CD4-positive, alpha-beta T cell treated with Interferon alpha-2 for 1 hour (primary cell): ENCODE measurements at regions not wholly inside any gene's neighbourhood (a gene's known extent, or its start where the extent isn't known, plus 50 kb on each side); places are given as distances from the start of the nearest gene placed in this dataset.

Source experiments
- DNase-seq, 2 donors: peaks; one replicate each; pipeline ENCODE4 v3.0.0-alpha.2; 2020 to 2022

GRCh38 chr2:34492561-34493455, 893.7 kb upstream of the FAM98A start:
- DNase-seq = no peak

DNA sequence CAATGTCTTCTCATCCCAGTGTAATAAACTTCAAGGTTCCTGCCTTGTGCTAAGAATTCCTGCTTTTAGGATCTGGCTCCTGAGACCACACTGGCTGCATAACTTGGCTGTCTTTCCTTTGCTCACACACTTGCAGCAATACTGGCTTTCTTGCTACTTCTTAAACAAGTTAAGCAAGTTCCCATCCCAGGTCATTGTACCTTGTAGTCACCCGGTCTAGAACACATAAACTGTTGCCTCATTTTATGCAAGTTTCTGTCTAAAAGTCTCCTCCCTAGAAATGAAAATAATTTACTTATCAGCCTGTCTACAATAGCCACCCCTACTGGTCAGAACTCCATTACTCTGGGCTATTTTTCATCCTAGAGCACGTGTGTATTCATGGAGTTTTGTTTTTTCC, 887.9 kb upstream of the FAM98A start:
- DNase-seq = no peak

DNA sequence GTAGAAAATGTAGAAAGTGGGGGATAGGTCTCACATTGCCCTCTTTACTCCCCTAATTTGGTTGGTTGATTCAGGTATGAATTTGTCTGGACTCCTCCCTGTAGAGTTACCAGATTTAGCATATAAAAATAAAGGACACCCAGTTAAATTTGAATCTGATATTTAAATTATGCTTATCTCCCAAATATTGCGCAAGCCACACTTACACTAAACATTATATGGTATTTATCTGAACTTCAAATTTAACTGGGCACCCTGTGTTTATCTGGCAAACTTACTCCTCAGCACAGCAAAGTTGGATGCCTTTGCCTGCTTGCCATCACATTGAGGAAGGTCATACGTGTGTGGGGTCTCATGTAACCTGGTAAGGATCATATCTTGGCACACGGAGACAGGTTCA, 882.4 kb upstream of the FAM98A start:
- DNase-seq = no peak

- no peak for DNase-seq
Observed at GRCh38 chr2:34480366-34480765, 881.3 kb upstream of the FAM98A start.

DNA sequence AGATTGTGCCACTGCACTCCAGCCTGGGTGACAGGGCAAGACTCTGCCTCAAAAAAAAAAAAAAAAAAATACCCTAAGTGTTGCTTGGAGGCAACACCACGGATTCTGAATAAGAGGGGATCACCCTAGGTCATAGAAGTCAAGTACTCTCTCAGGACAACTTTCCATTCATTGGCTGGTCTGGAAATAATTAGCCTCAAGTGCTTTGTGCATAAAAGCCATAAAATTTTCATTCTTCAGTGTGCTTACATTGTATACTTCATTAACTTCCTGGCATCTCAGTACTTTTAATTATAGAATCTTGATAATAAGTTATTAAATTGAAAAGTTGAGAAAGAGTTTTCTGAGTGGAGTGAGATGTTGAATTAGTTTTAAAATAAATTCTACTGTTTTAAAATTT, 876.1 kb upstream of the FAM98A start:
- no peak for DNase-seq

- no peak for DNase-seq
Observed at GRCh38 chr2:34474646-34475045, 875.5 kb upstream of the FAM98A start.

GRCh38 chr2:34447097-34447496, 848.0 kb upstream of the FAM98A start:
- no peak for DNase-seq

DNA sequence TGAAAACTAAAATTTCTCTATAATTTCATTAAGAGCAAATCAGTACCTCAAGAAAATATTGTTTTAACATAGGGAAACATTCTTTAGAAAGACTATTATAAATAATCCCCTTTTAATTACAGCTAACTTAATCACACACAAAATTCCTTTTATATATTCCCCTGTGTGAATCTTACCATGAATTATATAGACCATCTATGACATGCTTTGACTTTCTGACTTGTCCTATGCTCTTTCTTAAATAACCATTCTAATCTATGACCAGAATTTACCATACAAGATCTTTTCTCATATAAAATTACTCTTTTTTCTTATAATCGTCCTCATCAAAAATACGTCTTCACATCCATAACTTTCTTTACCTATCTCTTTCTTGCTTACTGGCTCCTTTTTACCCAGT, 824.2 kb upstream of the FAM98A start:
- no peak for DNase-seq

GRCh38 chr2:34419856-34420255, 820.8 kb upstream of the FAM98A start:
- DNase-seq = no peak

GRCh38 chr2:34416856-34417255, 817.8 kb upstream of the FAM98A start:
- DNase-seq = no peak

DNA sequence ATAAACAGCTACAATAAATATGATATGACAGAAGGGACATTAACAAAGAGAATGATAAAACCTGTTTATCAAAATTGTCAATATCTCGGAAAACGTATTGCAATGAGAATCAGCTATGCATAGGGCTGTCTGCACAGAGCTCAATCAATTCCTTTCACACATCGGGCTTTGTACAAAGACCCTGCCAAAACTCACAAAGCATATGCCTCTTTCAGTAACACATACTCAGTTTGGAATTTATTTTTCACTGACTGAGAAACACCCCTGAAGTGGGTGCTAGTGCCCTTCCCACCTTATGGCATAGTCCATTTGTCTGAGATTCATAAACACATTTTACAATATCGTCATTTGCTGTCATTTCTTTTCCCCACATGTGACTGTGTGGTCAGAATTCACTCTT, 815.8 kb upstream of the FAM98A start:
- no peak for DNase-seq

GRCh38 chr2:34408100-34408499, 809.0 kb upstream of the FAM98A start:
- DNase-seq = no peak

DNA sequence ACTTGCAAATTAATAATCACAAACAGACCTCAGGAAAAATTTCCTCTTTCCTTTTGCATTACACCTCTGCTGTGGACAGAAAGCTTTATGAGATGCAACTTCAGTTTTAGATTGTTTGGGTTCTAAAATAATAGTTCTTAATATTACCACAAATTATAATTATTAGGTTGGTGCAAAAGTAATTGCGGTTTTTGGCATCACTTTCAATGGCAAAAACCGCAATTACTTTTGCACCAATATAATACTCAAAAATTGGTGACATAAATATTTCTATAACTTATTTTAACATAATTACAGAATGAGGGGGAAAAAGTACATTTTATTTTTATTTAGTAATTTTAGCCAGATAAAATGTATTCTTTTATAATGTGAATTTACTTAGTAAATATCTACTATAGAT, 804.4 kb upstream of the FAM98A start:
- no peak for DNase-seq

- no peak for DNase-seq
Observed at GRCh38 chr2:34402376-34402775, 803.3 kb upstream of the FAM98A start.

GRCh38 chr2:34401186-34401585, 802.1 kb upstream of the FAM98A start:
- DNase-seq = no peak

- no peak for DNase-seq
Observed at GRCh38 chr2:34388446-34388845, 789.3 kb upstream of the FAM98A start.

- no peak for DNase-seq
Observed at GRCh38 chr2:34387536-34387935, 788.4 kb upstream of the FAM98A start.

DNA sequence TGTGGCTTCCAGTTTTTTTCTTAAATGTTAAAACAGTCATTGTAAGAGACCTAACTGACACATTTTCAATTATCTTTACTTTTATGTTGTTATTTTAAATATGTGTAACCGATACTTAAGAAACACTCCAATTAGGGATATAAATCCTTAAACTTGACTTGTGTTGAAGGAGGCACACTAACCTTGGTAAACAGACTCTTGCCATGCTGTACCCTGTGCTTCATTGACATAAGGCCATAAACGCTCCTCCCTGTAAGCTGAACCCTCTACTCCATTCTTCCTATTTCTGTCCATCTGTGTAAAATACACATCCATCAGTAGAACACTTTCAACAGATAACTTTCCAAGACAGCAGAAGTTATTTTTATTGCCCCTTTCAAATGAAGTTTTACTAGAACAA, 780.5 kb upstream of the FAM98A start:
- DNase-seq = no peak

GRCh38 chr2:34373586-34374233, 774.6 kb upstream of the FAM98A start:
- DNase-seq = no peak

DNA sequence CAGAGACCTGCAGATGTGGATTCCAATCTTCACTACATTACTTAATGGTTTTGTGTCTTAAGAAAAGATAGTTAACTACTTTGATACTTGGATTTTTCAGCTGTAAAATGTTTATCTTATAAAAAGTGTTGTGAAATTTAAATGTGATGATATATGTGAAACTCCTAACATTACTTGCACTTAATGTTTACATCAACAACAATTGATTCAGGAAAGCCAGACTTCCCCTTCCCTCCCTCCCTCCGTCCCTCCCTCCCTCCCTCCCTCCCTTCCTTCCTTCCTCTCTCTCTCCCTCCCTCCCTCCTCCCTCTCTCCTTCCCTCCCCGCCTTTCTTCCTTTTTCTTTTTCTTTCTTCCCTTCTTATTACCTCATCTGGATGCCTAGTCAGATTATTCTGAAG, 773.9 kb upstream of the FAM98A start:
- DNase-seq = no peak

DNA sequence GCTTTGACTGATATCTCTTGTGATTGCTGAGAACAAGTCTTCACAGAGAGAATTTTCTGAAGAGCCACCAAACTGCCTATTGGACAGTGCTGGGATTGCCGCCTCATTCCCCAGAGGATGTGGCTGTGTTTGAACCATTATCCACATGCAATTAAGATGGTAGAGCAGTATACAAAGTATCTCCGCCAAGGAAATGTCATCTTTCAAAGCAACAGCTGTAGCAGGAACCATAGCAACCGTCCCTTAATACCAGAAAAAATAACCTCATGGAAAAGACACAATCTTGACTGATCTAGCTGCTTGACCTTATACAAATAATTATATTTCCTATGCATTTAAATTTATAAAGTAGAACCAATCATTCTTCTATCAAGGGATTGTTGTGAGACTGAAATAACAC, 772.6 kb upstream of the FAM98A start:
- no peak for DNase-seq

DNA sequence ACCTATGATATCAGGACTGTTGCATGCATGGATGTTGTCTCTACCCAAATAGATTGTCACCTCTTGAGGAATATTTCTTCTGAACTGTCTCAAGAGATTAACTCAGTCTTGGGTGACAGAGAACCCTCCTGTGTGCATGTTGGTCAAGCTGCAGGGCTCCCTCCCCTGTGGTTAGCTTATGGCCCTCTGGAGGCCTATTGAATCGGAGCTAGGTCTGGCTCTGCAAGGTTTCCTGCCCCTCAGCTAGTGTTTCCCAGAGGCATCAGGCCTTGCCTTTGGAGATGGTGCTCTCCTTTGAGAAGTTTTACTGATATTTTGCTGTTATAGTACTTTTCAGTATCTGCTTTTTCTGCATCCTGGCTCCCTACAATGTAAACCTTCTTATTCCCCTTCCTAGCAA, 769.2 kb upstream of the FAM98A start:
- DNase-seq = no peak

GRCh38 chr2:34365932-34366331, 766.8 kb upstream of the FAM98A start:
- no peak for DNase-seq

DNA sequence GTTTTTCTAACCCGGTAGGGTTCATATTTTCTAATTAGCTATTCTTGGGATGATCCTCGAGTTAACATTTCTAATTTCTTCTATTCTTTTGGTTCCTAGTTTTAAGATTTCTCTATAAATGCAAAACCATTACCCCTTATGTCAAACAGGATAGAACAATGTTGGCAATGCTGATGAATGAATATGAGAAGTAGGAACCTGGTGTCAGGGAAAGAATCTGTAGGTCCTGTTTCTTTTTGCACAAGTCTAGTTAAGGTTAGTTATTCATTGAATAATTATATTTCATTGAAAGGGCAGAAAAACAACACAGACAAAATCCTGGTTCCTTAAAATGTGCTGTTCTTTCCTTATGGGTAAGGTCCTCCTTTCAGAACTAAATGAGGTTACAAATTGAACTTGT, 766.4 kb upstream of the FAM98A start:
- DNase-seq = no peak
